Fibroblast of the conjunctiva (primary cell): ENCODE measurements at regions not wholly inside any gene's neighbourhood (a gene's known extent, or its start where the extent isn't known, plus 50 kb on each side); places are given as distances from the start of the nearest gene placed in this dataset.

Source experiments
- DNase-seq: peaks from one replicate; pipeline ENCODE4 v3.0.0-alpha.2; 2010; ENCODE audit warnings: low read depth

DNA sequence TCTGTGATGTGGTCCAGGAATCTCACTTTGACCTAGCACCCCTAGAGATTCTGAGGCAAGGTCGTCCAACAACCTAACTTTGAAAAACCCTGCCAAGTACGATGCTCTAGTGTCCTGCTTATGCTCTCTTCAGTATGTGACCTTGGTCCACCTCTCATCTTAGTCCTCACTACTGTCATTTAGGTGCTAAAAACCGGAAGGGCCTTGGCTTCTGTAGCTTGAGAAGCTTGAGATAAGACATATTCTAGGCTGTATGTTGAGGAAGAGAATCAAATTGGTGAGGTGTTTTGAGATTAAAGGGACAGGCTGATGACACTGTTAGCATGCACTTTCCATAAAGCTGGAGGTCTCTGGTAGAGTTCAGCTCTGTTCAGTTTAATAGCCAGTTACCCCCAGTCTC, 57.0 kb upstream of the MTPN start:
- DNase-seq, result no peak

DNA sequence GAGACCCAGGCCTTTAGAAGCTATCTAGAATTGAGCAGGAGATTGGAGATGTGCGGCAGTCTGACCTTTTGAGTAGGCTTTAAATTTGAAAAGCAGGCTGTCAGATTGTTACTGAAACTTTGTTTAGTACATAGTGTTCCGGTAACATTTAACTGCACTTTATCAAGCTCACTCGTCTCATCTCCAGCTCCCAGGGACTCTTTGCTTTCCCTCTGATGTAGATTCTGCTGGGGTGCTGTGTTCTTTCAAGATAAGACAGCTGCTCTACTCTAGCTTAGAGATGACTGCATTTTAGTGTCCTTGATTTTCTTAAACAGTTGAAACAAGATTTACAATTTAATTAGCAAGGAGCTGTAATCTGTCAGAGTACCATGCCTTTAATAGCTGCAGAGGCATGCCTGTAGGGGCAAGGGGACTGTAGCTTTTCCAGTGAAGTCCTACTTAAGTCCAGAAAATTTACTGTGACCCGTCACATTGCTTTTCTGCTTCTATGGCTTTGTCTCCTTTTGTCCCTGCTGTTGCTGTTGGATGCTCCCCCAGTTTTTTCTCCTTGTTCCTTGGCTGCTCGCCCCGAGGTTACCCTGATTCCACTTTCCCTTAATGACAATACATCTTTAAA, 56.4 kb upstream of the MTPN start:
- no peak for DNase-seq

DNA sequence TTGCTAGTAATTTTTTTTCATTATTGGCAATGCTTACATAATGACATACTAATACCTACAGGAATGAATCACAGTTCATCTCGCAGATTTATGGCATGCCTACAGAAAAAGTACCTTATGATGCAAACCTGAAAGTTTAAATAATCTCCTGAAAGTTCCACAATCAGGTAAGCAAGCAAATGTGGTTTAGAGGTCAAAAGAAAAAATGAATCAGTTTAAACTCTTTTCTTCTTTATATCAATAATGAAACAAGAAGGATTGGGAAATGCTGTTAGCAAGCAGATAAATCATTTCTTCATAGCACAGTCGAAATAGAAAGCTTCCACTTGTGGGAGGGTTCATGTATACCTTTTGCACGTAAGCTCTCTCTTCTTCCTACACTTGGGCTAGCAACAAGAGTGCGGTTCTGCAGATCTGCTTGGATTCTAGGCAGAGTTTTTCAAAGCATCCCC, 53.7 kb upstream of the MTPN start:
- DNase-seq, result no peak

DNA sequence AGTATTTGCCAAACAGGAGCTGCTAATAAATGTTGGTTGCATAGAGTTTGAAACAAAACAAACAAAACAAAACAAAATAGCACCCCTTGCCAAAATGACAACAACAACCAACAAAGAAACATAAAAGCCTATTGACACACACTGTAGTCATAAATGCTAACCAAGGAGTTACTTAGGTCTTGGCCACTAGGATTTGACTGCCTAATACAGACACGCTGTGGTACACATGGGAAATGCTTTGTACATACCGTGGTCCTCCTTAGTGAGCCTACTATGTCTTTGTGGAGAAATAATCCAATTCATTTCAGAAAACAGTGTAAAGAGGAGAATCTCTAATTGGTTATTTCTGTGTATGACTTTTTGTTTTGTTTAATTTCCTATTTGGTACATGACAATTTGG, 53.2 kb upstream of the MTPN start:
- no peak for DNase-seq

DNA sequence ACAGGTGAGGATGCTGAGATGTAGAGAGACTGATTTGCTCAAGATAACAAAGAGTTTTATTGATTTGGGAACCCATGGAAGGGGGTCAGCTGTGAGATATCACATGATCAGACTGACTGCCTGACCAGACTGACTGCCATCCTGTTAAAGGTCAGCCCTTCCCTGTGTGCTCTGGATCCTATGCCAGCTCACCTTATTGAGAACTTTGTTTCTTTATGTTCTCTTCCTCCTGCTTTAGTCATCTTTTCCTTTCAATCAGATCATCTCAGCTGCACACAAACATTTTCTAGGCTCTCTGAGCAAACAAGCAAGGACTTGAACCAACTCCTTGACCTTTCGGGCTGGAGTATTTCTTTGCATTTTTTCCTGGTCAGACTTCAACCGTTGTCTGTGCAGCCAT, 50.0 kb upstream of the MTPN start:
- no peak for DNase-seq
